T-helper 9 cell (primary cell): ENCODE measurements at regions not wholly inside any gene's neighbourhood (a gene's known extent, or its start where the extent isn't known, plus 50 kb on each side); places are given as distances from the start of the nearest gene placed in this dataset.
"Not testable (repeated sequence)": the region's sequence is repeated elsewhere in the genome, so short reads cannot be mapped to it uniquely, and the experiment has no call there.

Experiments
- DNase-seq: peaks from one replicate; pipeline ENCODE4 v3.0.0-alpha.2; 2020

DNA sequence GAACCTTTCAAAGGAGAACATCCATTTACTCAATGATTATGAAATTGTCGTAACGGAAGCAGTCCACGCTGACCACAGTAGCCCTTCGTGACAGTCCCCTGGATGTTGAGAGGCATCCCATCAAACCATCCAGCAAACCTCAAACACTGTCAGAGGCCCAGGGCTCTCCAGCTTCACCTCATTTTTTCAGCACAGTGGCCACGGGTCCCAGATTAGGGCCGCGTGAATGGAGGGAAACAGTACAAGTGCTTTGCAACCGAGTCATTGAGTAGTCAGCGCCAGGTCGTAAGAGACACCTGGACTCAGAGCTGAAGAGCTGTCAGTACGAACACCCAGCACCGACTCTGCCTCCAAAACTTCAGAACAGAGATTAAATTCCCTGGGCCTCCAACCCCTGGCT, 552.5 kb upstream of the SALL3 start:
- no peak for DNase-seq

DNA sequence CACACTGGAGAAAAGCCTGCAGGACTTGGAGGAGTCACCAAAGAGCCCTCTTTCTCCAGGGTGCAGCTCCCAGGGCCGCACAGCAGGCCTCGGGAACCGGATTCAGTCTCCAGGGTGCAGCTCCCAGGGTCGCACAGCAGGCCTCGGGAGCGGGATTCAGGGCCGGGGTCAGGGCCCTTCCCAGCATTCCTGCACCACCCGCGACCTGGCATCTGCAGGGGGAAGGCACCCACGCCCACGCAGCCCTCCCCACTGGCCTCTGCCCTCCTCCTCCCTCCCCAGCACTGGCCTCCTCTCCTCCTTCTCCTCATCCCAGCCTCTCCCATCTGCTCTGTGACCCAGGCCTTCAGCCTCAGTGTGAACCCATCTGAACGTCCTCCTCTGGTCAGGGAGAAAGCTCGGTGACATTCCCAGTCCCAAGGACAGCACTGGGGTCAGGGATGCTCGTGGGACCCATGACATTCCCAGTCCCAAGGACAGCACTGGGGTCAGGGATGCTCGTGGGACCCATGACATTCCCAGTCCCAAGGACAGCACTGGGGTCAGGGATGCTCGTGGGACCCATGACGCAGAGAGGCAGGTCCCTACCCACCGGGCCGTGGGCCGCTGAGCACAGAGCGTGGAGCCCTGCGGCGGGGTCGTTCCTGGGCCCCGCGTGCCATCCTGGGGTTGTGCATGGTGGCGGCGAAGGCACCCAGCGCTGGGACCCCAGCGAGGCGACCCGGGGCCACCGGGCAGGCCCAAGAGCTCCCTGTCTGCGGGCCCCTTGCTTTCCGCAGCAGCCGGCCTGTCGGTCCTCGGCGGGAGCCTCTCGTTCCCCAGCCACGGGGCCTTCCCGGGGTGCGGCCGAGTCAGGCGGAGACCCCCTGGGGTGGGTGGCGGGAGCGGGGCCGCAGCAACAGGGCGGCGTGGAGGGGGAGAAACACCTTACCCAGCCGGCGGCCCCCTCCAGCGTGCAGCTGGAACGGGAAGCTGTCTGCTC, 550.2 kb upstream of the SALL3 start:
- no peak for DNase-seq

GRCh38 chr18:78430131-78430758, 549.4 kb upstream of the SALL3 start:
- no peak for DNase-seq

GRCh38 chr18:78431606-78432005, 548.0 kb upstream of the SALL3 start:
- DNase-seq = no peak

DNA sequence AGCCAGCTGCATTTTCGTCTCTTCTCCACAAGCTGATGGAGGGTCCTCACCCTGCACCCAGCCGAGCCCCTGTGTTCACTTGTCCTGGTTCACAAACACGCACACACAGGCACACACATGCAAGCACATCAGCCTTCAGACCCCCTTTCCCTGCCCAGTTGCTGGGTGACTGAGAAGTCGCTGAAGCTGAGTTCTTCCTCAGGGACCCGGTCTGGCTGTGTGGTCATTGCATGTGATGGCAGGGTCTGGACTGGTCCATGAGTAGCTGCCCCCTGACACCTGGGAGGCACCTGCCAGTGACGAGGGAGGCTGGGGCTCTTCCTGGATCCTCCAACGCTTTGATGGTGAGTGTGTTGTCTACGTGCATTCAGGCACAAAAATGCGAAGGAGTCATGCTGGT, 546.1 kb upstream of the SALL3 start:
- no peak for DNase-seq

DNA sequence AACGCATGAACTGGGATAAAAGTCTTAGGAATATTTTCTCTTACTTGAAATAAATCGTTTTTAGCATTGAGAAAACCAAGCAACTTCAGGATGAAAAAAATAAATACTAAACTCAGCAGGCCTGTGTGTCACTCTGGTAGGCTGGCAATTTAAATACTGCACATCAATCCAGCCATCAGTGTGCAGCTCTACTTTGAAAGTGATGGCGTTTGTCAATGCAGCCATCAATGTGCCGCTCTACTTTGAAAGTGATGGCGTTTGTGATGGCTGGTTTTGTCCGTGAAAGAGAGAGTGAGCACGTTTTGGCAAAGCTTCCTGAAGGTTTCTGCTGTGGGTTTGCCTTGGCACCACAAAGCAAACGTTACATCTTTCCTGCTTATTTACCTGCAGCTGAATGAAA, 543.5 kb upstream of the SALL3 start:
- no peak for DNase-seq

GRCh38 chr18:78438235-78438634, 541.4 kb upstream of the SALL3 start:
- not testable (repeated sequence) for DNase-seq

DNA sequence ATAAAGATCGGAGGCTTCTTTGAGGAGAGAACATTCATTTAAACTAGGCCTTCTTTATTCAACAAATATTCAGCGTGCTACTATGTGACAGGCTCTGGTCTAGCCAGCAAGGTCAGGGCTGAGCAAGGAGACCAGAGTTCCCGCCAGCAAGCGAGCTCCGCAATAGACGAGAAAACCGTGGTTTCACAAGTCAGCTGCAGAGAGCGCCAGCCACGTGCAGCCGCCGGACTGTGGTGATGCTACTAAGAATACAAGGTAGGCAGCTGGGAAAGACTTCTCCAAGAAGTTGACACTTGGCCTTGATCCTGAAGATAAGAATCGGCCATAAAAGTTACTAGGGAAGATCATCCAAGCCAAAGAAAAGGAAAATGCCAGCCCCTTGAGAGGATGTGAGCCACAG, 533.7 kb upstream of the SALL3 start:
- DNase-seq = no peak

- no peak for DNase-seq
These were observed 532.4 kb upstream of the SALL3 start for GRCh38 chr18:78447211-78447610.

GRCh38 chr18:78448106-78448505, 531.5 kb upstream of the SALL3 start:
- DNase-seq = no peak

GRCh38 chr18:78448591-78448990, 531.0 kb upstream of the SALL3 start:
- no peak for DNase-seq

GRCh38 chr18:78454221-78454620, 525.4 kb upstream of the SALL3 start:
- no peak for DNase-seq

DNA sequence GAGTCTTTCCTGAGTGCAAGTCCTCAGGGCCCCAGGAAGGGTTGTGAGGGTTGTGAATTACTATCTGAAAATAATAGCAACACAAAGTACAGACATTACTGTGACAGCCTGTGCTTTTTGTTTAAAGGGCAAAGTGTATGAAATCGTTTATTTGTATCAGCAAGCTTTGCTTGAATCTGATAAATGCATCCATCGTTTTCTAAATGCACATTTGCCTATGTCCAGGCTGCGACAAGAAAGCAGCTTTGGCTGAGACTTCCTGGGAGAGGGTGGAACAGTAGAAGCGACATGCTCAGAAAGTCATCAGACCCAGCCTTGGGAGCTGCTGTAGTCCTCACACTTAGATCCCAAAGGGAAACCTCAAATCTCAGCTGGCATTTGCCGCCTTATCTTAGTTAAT, 524.2 kb upstream of the SALL3 start:
- DNase-seq = no peak

DNA sequence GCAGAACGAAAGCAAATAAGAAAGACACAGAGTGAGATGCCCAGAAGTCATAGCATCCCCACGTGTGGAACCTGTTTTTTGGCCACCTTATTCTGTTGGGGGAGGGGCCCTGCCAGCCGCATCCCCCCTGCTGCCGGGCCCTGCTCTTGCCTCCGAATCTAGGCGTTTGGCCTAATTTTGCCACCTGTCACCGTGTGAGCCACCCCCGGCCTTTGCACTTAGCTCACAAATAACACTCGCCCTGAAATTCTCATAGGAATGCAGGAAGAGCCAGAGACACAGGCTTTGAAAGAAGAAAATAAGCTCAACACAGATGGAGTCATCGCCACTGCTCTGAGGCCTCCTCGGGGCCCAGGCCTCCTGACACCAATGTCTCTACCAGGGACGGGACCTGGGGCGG, 522.6 kb upstream of the SALL3 start:
- DNase-seq = no peak

- DNase-seq = no peak
These were observed 521.9 kb upstream of the SALL3 start for GRCh38 chr18:78457731-78458130.

- DNase-seq = no peak
These were observed 521.3 kb upstream of the SALL3 start for GRCh38 chr18:78458356-78458755.

GRCh38 chr18:78459668-78460067, 520.0 kb upstream of the SALL3 start:
- DNase-seq = no peak

DNA sequence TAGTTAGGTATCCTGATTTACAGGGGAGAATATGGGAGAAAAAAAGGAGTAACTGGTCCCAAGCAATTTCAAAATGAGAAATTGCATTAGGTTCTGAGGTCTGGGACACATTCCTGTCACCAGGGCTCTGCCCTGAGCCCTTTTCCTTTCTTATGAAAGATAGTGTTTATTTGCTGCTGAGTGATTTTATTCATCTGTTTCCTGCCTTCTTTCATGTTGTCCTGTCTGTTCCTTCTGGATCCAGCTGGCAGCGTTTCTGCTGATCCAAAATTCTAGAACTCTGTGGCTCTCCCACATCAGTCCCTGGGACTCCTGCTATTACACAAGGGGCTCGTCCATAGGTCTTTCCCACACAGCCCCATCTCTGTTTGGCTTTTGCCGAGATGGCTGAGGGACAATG, 519.1 kb upstream of the SALL3 start:
- DNase-seq = no peak

DNA sequence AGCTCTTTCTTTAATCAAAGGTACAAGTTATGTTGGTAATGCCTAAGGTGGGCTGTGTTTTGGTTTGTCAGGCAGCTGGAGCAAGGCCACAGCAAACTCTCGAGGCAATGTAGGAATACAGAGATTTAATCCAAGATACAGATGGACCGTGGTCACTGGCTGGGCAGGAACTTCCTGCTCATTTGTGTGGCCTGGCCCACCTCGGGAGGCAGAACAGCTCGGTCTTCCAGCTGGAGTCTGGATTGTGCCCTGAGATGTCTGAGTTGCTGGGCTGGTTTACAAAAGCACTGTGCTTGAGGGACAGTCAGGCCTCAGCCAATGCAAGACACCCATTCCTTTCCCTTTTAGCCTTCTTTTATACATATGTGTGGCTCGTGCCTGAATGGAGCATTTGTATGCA, 506.1 kb upstream of the SALL3 start:
- no peak for DNase-seq

DNA sequence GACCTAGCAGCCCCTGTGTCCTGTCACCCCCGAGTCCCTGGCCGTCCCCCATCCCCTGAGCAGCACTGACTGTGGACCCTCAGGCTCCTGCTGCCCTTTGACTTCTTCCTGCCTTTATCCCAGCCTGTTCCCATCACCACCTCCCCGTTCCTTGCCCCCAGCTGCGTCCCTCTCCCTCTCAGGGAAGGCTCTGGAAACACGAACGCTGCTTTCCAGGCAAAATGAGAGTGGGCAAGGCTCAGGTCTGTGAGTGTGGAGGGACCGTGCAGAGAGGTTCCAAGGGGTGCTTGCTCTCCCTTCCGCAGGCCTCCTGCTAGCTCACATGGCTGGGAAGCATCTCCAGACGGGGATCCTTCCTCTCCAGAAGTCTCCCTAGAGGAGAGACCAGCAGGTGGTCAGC, 501.8 kb upstream of the SALL3 start:
- no peak for DNase-seq

GRCh38 chr18:78479443-78479842, 500.2 kb upstream of the SALL3 start:
- no peak for DNase-seq

- DNase-seq = no peak
These were observed 499.2 kb upstream of the SALL3 start for GRCh38 chr18:78480262-78481054.

DNA sequence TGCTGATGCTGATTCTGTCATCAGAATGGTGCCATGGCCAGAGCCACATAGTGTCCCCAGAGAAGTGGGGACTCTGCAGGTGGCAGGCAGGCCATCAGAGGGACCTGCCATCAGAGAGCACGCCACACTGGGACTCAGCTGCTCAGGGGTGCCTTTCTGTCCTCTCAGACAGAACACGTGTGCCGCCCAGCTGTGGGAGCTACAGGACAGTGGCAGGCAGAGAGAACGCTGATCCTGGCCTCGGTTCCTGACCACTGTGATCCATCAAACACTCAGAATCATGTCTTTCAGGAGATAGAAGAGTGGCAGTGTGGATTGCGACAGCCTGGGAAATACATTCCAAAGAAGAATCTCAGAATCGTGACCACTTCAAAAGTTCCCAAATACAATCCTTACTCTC, 497.2 kb upstream of the SALL3 start:
- no peak for DNase-seq

GRCh38 chr18:78487649-78488048, 492.0 kb upstream of the SALL3 start:
- no peak for DNase-seq
